Mucosa of stomach (tissue), 1 donor: ENCODE measurements at regions not wholly inside any gene's neighbourhood (a gene's known extent, or its start where the extent isn't known, plus 50 kb on each side); places are given as distances from the start of the nearest gene placed in this dataset.
"Not testable (repeated sequence)": the region's sequence is repeated elsewhere in the genome, so short reads cannot be mapped to it uniquely, and the experiment has no call there.

ENCODE experiments used
- H3K27me3 ChIP-seq: one replicate; pipeline ENCODE4 v1.7.0; 2013; ENCODE audit warnings: mild to moderate bottlenecking, low read length; ENCODE audit not compliant: control insufficient read depth, insufficient read depth
- H3K36me3 ChIP-seq: one replicate; pipeline ENCODE4 v1.7.0; 2013; ENCODE audit warnings: low read length; ENCODE audit not compliant: control insufficient read depth, insufficient read depth
- H3K4me1 ChIP-seq: one replicate; pipeline ENCODE4 v1.7.0; 2013; ENCODE audit warnings: mild to moderate bottlenecking, low read length; ENCODE audit not compliant: control insufficient read depth, insufficient read depth
- H3K4me3 ChIP-seq: one replicate; pipeline ENCODE4 v1.7.0; 2013; ENCODE audit warnings: low read length
- H3K9ac ChIP-seq: one replicate; pipeline ENCODE4 v1.7.0; 2013; ENCODE audit warnings: mild to moderate bottlenecking, low read length, moderate library complexity
- H3K9me3 ChIP-seq: one replicate; pipeline ENCODE4 v1.7.0; 2013; ENCODE audit warnings: mild to moderate bottlenecking, low read length, moderate library complexity; ENCODE audit not compliant: control insufficient read depth
- donor health status: Pancreatic carcinoma.

GRCh38 chr6:27728442-27728841 lies 183.8 kb downstream of the OR2B2 start:
- H3K36me3 ChIP-seq: no peaks in the 10 kb centered on the region
- H3K4me3 ChIP-seq: no peak overlapping the region
- no peak overlapping the region for H3K9ac ChIP-seq
- no peaks in the 10 kb centered on the region for H3K4me1 ChIP-seq
- peaks cover 7% of the 10 kb centered on the region for H3K27me3 ChIP-seq
- no peaks in the 10 kb centered on the region for H3K9me3 ChIP-seq

GRCh38 chr6:27726619-27727023 lies 185.6 kb downstream of the OR2B2 start:
- Histone ChIP-seq H3K9ac (no peak overlapping the region), H3K9me3 (no peaks in the 10 kb centered on the region), H3K4me3 (no peak overlapping the region), H3K27me3 (peaks cover 11% of the 10 kb centered on the region), H3K36me3 (no peaks in the 10 kb centered on the region), H3K4me1 (no peaks in the 10 kb centered on the region)

GRCh38 chr6:27720607-27721580 lies 191.3 kb downstream of the OR2B2 start:
- Histone ChIP-seq H3K27me3 (peaks cover 5% of the 10 kb centered on the region), H3K36me3 (no peaks in the 10 kb centered on the region), H3K4me3 (no peak overlapping the region), H3K4me1 (no peaks in the 10 kb centered on the region), H3K9ac (no peak overlapping the region), H3K9me3 (no peaks in the 10 kb centered on the region)

GRCh38 chr6:27719039-27719438 lies 193.2 kb downstream of the OR2B2 start:
- H3K9ac ChIP-seq, H3K27me3 ChIP-seq: not testable (repeated sequence)

GRCh38 chr6:27706431-27706830 lies 205.8 kb downstream of the OR2B2 start:
- H3K9me3 ChIP-seq: no peaks in the 10 kb centered on the region
- H3K9ac ChIP-seq: no peak overlapping the region
- no peaks in the 10 kb centered on the region for H3K4me1 ChIP-seq
- H3K4me3 ChIP-seq: no peak overlapping the region
- H3K36me3 ChIP-seq: no peaks in the 10 kb centered on the region
- H3K27me3 ChIP-seq: no peaks in the 10 kb centered on the region

More at GRCh38 chr6:27719039-27719438, 193.2 kb downstream of the OR2B2 start:
- not testable (repeated sequence) for H3K4me3 ChIP-seq, H3K4me1 ChIP-seq, H3K36me3 ChIP-seq, H3K9me3 ChIP-seq

GRCh38 chr6:27700337-27700736 lies 211.9 kb downstream of the OR2B2 start:
- H3K9ac ChIP-seq: no peak overlapping the region
- H3K9me3 ChIP-seq: no peaks in the 10 kb centered on the region
- no peaks in the 10 kb centered on the region for H3K36me3 ChIP-seq
- H3K4me1 ChIP-seq: no peaks in the 10 kb centered on the region
- no peaks in the 10 kb centered on the region for H3K27me3 ChIP-seq
- H3K4me3 ChIP-seq: no peak overlapping the region

GRCh38 chr6:27694547-27694874 lies 217.7 kb downstream of the OR2B2 start:
- H3K4me1 ChIP-seq: no peaks in the 10 kb centered on the region
- no peaks in the 10 kb centered on the region for H3K27me3 ChIP-seq
- no peaks in the 10 kb centered on the region for H3K9me3 ChIP-seq
- peak overlapping the region; percentile 61 for H3K4me3 ChIP-seq
- no peaks in the 10 kb centered on the region for H3K36me3 ChIP-seq
- H3K9ac ChIP-seq: peak overlapping the region; percentile 62

GRCh38 chr6:27693766-27694546 lies 218.2 kb downstream of the OR2B2 start:
- Histone ChIP-seq H3K27me3 (no peaks in the 10 kb centered on the region), H3K9ac (peak overlapping the region; percentile 62), H3K9me3 (no peaks in the 10 kb centered on the region), H3K36me3 (no peaks in the 10 kb centered on the region), H3K4me1 (no peaks in the 10 kb centered on the region), H3K4me3 (peak overlapping the region; percentile 61)

GRCh38 chr6:27692133-27692532 lies 219.2 kb upstream of the ZNF184 start:
- H3K4me3 ChIP-seq, H3K9ac ChIP-seq, H3K27me3 ChIP-seq, H3K4me1 ChIP-seq, H3K9me3 ChIP-seq, H3K36me3 ChIP-seq: not testable (repeated sequence)

GRCh38 chr6:27688014-27688586 lies 215.2 kb upstream of the ZNF184 start:
- Histone ChIP-seq H3K4me3 (peak overlapping the region; percentile 45), H3K9me3 (no peaks in the 10 kb centered on the region), H3K36me3 (no peaks in the 10 kb centered on the region), H3K27me3 (peaks cover 5% of the 10 kb centered on the region), H3K9ac (peak overlapping the region; percentile 18), H3K4me1 (peaks cover 7% of the 10 kb centered on the region)

GRCh38 chr6:27687154-27688013 lies 214.5 kb upstream of the ZNF184 start:
- H3K27me3 ChIP-seq: peaks cover 9% of the 10 kb centered on the region
- H3K9ac ChIP-seq: peak overlapping the region; percentile 18
- H3K36me3 ChIP-seq: no peaks in the 10 kb centered on the region
- peaks cover 7% of the 10 kb centered on the region for H3K4me1 ChIP-seq
- no peaks in the 10 kb centered on the region for H3K9me3 ChIP-seq
- H3K4me3 ChIP-seq: peak overlapping the region; percentile 45
